Panc1 (cell line): ENCODE measurements at regions not wholly inside any gene's neighbourhood (a gene's known extent, or its start where the extent isn't known, plus 50 kb on each side); places are given as distances from the start of the nearest gene placed in this dataset.

Experiments used
- ATAC-seq: fragments of 200-7000 bp; cut with Tn5 transposase; 2 replicates; pipeline ENCODE4 v1.9.1; 2020; ENCODE audit warnings: mild to moderate bottlenecking, moderate library complexity
- BruUV-seq: library from RNA; stranded (reverse); fragments of 400-500 nt; replicated peaks from 2 replicates; lab custom pipeline; 2021; lab: Mats Ljungman, UMichigan
- CTCF ChIA-PET: fragments of 300-600 bp; sonication (Branson Sonifier 250); formaldehyde crosslinking; loops from one replicate; lab custom pipeline; 2022; ENCODE audit warnings: antibody characterized with exemption; lab: Charles Lee
- POLR2A ChIA-PET: fragments of 300-600 bp; sonication (Branson Sonifier 250); formaldehyde crosslinking; loops from one replicate; lab custom pipeline; 2022; ENCODE audit warnings: antibody characterized with exemption; lab: Charles Lee
- DNase-seq: peaks from one replicate; pipeline ENCODE4 v3.0.0-alpha.2; 2010; ENCODE audit warnings: low read depth, low spot score
- H3K27ac ChIP-seq: 2 replicates; pipeline ENCODE4 v1.5.1; 2011; ENCODE audit warnings: mild to moderate bottlenecking, low read length, inconsistent platforms
- H3K27me3 ChIP-seq: fragments of 200-500 bp; sonication (Bioruptor generic); 2 replicates; pipeline ENCODE4 v1.6.0; 2014; ENCODE audit warnings: low read length, inconsistent platforms; ENCODE audit not compliant: control insufficient read depth, insufficient read depth
- H3K36me3 ChIP-seq: fragments of 200-500 bp; sonication (Bioruptor generic); 2 replicates; pipeline ENCODE4 v1.5.1; 2014; ENCODE audit warnings: inconsistent platforms, mild to moderate bottlenecking, low read length, moderate library complexity; ENCODE audit not compliant: control insufficient read depth, insufficient read depth
- H3K4me1 ChIP-seq: 2 replicates; pipeline ENCODE4 v1.5.1; 2011; ENCODE audit warnings: inconsistent platforms, mild to moderate bottlenecking, low read length, moderate library complexity; ENCODE audit not compliant: control insufficient read depth, insufficient read depth
- H3K4me3 ChIP-seq, 2 experiments: 2 replicates each; pipeline ENCODE4 v1.5.1; 2011 to 2012; ENCODE audit warnings: low read depth in 2 of 2, low read length in 2 of 2, mild to moderate bottlenecking in 2 of 2, inconsistent platforms in 1 of 2, moderate library complexity in 1 of 2
- H3K9me3 ChIP-seq: fragments of 200-500 bp; sonication (Bioruptor generic); 2 replicates; pipeline ENCODE4 v1.5.1; 2014; ENCODE audit warnings: low read depth, mild to moderate bottlenecking, inconsistent platforms, low read length, moderate library complexity; ENCODE audit not compliant: control insufficient read depth, insufficient read depth
- POLR2AphosphoS5 ChIP-seq: IDR thresholded peaks from 2 replicates; pipeline ENCODE4 v1.6.1; 2012; ENCODE audit warnings: mild to moderate bottlenecking, low read depth, low read length, moderate library complexity
- SIN3A ChIP-seq: IDR thresholded peaks from 2 replicates; pipeline ENCODE4 v1.6.1; 2012; ENCODE audit warnings: low read depth, mild to moderate bottlenecking, low read length, moderate library complexity, borderline replicate concordance; ENCODE audit not compliant: insufficient read depth
- TCF7L2 ChIP-seq: IDR thresholded peaks from 2 replicates; pipeline ENCODE4 v1.6.1; 2011; ENCODE audit warnings: mild to moderate bottlenecking, low read depth, low read length, inconsistent platforms
- in situ Hi-C: cut with HindIII; loops from 2 replicates; pipeline ENCODE4 v1.10.0; 2016; ENCODE audit warnings: low sequenced_read_pairs, low pct_unique_long_range_greater_than_20kb
- intact Hi-C: fragments of 100-400 bp; cut with micrococcal nuclease; formaldehyde crosslinking; loops from one replicate; pipeline ENCODE4 v1.10.0; 2022; ENCODE audit not compliant: unreplicated experiment
- TF ChIP-seq, protein P1 (sequence below): fragments of 450-650 bp; IDR thresholded peaks from 2 replicates; pipeline ENCODE4 v1.5.1; 2017; ENCODE audit warnings: mild to moderate bottlenecking
- TF ChIP-seq, protein P2 (sequence below), 2 experiments: IDR thresholded peaks; 2 replicates each; pipeline ENCODE4 v1.6.1; 2011 to 2012; ENCODE audit warnings: low read depth in 2 of 2, control low read depth in 1 of 2, low read length in 1 of 2, mild to moderate bottlenecking in 1 of 2, moderate library complexity in 1 of 2; ENCODE audit not compliant: insufficient read depth in 1 of 2

DNA sequence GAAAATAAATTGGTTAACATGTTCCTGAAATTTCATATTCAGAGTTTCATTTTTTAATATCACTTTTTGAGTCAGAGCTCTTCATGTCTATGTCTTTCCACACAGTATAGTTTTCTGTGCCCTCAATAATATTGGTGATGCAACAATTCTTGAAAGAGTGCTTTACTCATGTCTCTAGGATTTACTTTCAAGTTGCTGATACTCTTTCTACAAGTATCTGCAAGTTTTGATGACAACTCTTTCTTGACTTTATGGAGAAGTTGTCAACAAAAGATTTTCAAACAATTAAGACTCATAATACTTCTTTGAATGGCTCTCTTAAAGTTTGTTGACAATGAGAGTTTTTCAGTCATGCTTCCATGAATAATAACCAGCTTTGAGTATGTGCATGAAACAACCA lies 561.7 kb downstream of the DIAPH3 start:
- Histone ChIP-seq H3K9me3 (no peaks in the 10 kb centered on the region), H3K4me1 (no peaks in the 10 kb centered on the region), H3K4me3 (no peak overlapping the region), H3K27ac (no peak overlapping the region), H3K36me3 (no peaks in the 10 kb centered on the region), H3K27me3 (no peaks in the 10 kb centered on the region)
- intact Hi-C loops (no loop called here), in situ Hi-C loops (no loop called here)
- TF ChIP-seq POLR2AphosphoS5 (no peak), TCF7L2 (no peak), SIN3A (no peak)
- TF ChIP-seq, protein P1, sequence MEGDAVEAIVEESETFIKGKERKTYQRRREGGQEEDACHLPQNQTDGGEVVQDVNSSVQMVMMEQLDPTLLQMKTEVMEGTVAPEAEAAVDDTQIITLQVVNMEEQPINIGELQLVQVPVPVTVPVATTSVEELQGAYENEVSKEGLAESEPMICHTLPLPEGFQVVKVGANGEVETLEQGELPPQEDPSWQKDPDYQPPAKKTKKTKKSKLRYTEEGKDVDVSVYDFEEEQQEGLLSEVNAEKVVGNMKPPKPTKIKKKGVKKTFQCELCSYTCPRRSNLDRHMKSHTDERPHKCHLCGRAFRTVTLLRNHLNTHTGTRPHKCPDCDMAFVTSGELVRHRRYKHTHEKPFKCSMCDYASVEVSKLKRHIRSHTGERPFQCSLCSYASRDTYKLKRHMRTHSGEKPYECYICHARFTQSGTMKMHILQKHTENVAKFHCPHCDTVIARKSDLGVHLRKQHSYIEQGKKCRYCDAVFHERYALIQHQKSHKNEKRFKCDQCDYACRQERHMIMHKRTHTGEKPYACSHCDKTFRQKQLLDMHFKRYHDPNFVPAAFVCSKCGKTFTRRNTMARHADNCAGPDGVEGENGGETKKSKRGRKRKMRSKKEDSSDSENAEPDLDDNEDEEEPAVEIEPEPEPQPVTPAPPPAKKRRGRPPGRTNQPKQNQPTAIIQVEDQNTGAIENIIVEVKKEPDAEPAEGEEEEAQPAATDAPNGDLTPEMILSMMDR: no peak
- TF ChIP-seq, protein P2, sequence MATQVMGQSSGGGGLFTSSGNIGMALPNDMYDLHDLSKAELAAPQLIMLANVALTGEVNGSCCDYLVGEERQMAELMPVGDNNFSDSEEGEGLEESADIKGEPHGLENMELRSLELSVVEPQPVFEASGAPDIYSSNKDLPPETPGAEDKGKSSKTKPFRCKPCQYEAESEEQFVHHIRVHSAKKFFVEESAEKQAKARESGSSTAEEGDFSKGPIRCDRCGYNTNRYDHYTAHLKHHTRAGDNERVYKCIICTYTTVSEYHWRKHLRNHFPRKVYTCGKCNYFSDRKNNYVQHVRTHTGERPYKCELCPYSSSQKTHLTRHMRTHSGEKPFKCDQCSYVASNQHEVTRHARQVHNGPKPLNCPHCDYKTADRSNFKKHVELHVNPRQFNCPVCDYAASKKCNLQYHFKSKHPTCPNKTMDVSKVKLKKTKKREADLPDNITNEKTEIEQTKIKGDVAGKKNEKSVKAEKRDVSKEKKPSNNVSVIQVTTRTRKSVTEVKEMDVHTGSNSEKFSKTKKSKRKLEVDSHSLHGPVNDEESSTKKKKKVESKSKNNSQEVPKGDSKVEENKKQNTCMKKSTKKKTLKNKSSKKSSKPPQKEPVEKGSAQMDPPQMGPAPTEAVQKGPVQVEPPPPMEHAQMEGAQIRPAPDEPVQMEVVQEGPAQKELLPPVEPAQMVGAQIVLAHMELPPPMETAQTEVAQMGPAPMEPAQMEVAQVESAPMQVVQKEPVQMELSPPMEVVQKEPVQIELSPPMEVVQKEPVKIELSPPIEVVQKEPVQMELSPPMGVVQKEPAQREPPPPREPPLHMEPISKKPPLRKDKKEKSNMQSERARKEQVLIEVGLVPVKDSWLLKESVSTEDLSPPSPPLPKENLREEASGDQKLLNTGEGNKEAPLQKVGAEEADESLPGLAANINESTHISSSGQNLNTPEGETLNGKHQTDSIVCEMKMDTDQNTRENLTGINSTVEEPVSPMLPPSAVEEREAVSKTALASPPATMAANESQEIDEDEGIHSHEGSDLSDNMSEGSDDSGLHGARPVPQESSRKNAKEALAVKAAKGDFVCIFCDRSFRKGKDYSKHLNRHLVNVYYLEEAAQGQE (IDR thresholded peaks at IDR 0.05; ENCODE audit: insufficient read depth in 1 of 2, low read depth in 2 of 2, low read length in 1 of 2): no peak
- ChIA-PET POLR2A (no interaction called here), CTCF (interaction anchor here (0.6 kb wide), 1 partner anchor 96 kb away, joined by 6 read pairs; no protein-coding TSS in a partner anchor)
- BruUV-seq: no TSS peak
- no peak for ATAC-seq
- no peak for DNase-seq

DNA sequence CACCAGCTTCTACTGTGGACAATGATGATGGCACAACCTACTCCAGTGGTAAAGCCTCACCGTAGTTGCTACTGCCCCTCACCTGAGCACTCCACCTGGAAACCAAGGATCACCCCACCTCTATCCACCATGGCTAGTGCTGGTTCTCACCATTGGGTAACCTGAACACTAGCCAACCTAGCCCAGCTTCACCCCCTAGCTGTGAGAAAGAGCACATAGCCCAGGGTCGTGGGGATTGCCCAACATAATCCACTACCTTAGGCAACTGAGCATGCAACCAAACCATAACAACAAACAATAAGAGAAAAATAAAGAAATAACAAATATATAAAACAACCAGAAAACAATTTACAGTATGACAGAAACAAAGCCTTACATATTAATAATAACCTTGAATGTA lies 560.1 kb downstream of the DIAPH3 start:
- in situ Hi-C loops: no loop called here
- Histone ChIP-seq H3K4me1 (no peaks in the 10 kb centered on the region), H3K9me3 (no peaks in the 10 kb centered on the region), H3K4me3 (no peak overlapping the region), H3K27ac (no peak overlapping the region), H3K27me3 (no peaks in the 10 kb centered on the region), H3K36me3 (no peaks in the 10 kb centered on the region)
- no TSS peak for BruUV-seq
- no peak for TF ChIP-seq TCF7L2
- TF ChIP-seq, protein P1: no peak
- TF ChIP-seq, protein P2 (IDR thresholded peaks at IDR 0.05; ENCODE audit: insufficient read depth in 1 of 2, low read depth in 2 of 2, low read length in 1 of 2): no peak
- TF ChIP-seq SIN3A: no peak
- TF ChIP-seq POLR2AphosphoS5: no peak
- ATAC-seq (no peak), DNase-seq (no peak)
- POLR2A ChIA-PET: no interaction called here
- intact Hi-C loops: no loop called here
- CTCF ChIA-PET: no interaction called here
